ENCODE measurements at regions not wholly inside any gene's neighbourhood (a gene's known extent, or its start where the extent isn't known, plus 50 kb on each side); places are given as distances from the start of the nearest gene placed in this dataset.

GRCh38 chr2:4256351-4256750, 553.0 kb downstream of the DCDC2C start:
- H3K9me3 Mint-ChIP-seq, result peaks cover 12% of the 10 kb centered on the region
- no peaks in the 10 kb centered on the region for H3K36me3 Mint-ChIP-seq (ENCODE audit: insufficient read depth)
- H3K27me3 Mint-ChIP-seq, result no peaks in the 10 kb centered on the region
- no peak overlapping the region for H3K27ac Mint-ChIP-seq (ENCODE audit: low read depth)
- DNase-seq (ENCODE audit: low spot score in 2 of 2), result no peak
- no peak for ATAC-seq (replicated peaks; ENCODE audit: extremely low read depth, poor library complexity, severe bottlenecking)
- no peak overlapping the region for H3K4me3 Mint-ChIP-seq
- no peaks in the 10 kb centered on the region for H3K4me1 Mint-ChIP-seq

GRCh38 chr2:4258563-4258962, 555.2 kb downstream of the DCDC2C start:
- H3K36me3 Mint-ChIP-seq (ENCODE audit: insufficient read depth), result no peaks in the 10 kb centered on the region
- H3K9me3 Mint-ChIP-seq, result peaks cover 11% of the 10 kb centered on the region
- no peaks in the 10 kb centered on the region for H3K4me1 Mint-ChIP-seq
- H3K27me3 Mint-ChIP-seq, result no peaks in the 10 kb centered on the region
- DNase-seq (ENCODE audit: low spot score in 2 of 2) (no peak), ATAC-seq (replicated peaks; ENCODE audit: extremely low read depth, poor library complexity, severe bottlenecking) (no peak)
- H3K4me3 Mint-ChIP-seq, result no peak overlapping the region
- no peak overlapping the region for H3K27ac Mint-ChIP-seq (ENCODE audit: low read depth)

- no peak for DNase-seq (ENCODE audit: low spot score in 2 of 2)
- no peak overlapping the region for H3K27ac Mint-ChIP-seq (ENCODE audit: low read depth)
- ATAC-seq (replicated peaks; ENCODE audit: extremely low read depth, poor library complexity, severe bottlenecking), result no peak
- H3K36me3 Mint-ChIP-seq (ENCODE audit: insufficient read depth), result no peaks in the 10 kb centered on the region
- peaks cover 16% of the 10 kb centered on the region for H3K9me3 Mint-ChIP-seq
- no peaks in the 10 kb centered on the region for H3K4me1 Mint-ChIP-seq
- no peak overlapping the region for H3K4me3 Mint-ChIP-seq
- no peaks in the 10 kb centered on the region for H3K27me3 Mint-ChIP-seq
Measured at GRCh38 chr2:4265936-4266335, 562.6 kb downstream of the DCDC2C start.

GRCh38 chr2:4269885-4270284, 566.5 kb downstream of the DCDC2C start:
- DNase-seq (ENCODE audit: low spot score in 2 of 2) (no peak), ATAC-seq (replicated peaks; ENCODE audit: extremely low read depth, poor library complexity, severe bottlenecking) (no peak)
- H3K27ac Mint-ChIP-seq (ENCODE audit: low read depth), result no peak overlapping the region
- H3K4me3 Mint-ChIP-seq, result no peak overlapping the region
- no peaks in the 10 kb centered on the region for H3K4me1 Mint-ChIP-seq
- H3K9me3 Mint-ChIP-seq, result peaks cover 15% of the 10 kb centered on the region
- no peaks in the 10 kb centered on the region for H3K36me3 Mint-ChIP-seq (ENCODE audit: insufficient read depth)
- H3K27me3 Mint-ChIP-seq, result no peaks in the 10 kb centered on the region

GRCh38 chr2:4272261-4272858, 569.0 kb downstream of the DCDC2C start:
- Mint-ChIP-seq H3K27me3 (no peaks in the 10 kb centered on the region), H3K9me3 (peaks cover 16% of the 10 kb centered on the region), H3K4me3 (no peak overlapping the region), H3K27ac (ENCODE audit: low read depth) (no peak overlapping the region), H3K36me3 (ENCODE audit: insufficient read depth) (no peaks in the 10 kb centered on the region), H3K4me1 (no peaks in the 10 kb centered on the region)
- DNase-seq (ENCODE audit: low spot score in 2 of 2), result no peak
- ATAC-seq (replicated peaks; ENCODE audit: extremely low read depth, poor library complexity, severe bottlenecking), result no peak

- H3K27ac Mint-ChIP-seq (ENCODE audit: low read depth), result no peak overlapping the region
- no peaks in the 10 kb centered on the region for H3K36me3 Mint-ChIP-seq (ENCODE audit: insufficient read depth)
- DNase-seq (ENCODE audit: low spot score in 2 of 2) (no peak), ATAC-seq (replicated peaks; ENCODE audit: extremely low read depth, poor library complexity, severe bottlenecking) (no peak)
- H3K4me1 Mint-ChIP-seq, result no peaks in the 10 kb centered on the region
- H3K27me3 Mint-ChIP-seq, result no peaks in the 10 kb centered on the region
- no peak overlapping the region for H3K4me3 Mint-ChIP-seq
- H3K9me3 Mint-ChIP-seq, result peaks cover 17% of the 10 kb centered on the region
Measured at GRCh38 chr2:4278392-4278791, 575.0 kb downstream of the DCDC2C start.

GRCh38 chr2:4279431-4279830, 576.1 kb downstream of the DCDC2C start:
- Mint-ChIP-seq H3K9me3 (peaks cover 17% of the 10 kb centered on the region), H3K27ac (ENCODE audit: low read depth) (no peak overlapping the region), H3K36me3 (ENCODE audit: insufficient read depth) (no peaks in the 10 kb centered on the region), H3K4me1 (no peaks in the 10 kb centered on the region), H3K4me3 (no peak overlapping the region), H3K27me3 (no peaks in the 10 kb centered on the region)
- ATAC-seq (replicated peaks; ENCODE audit: extremely low read depth, poor library complexity, severe bottlenecking), result no peak
- no peak for DNase-seq (ENCODE audit: low spot score in 2 of 2)

- Mint-ChIP-seq H3K27me3 (no peaks in the 10 kb centered on the region), H3K4me3 (no peak overlapping the region), H3K36me3 (ENCODE audit: insufficient read depth) (no peaks in the 10 kb centered on the region), H3K27ac (ENCODE audit: low read depth) (no peak overlapping the region), H3K4me1 (no peaks in the 10 kb centered on the region), H3K9me3 (peaks cover 9% of the 10 kb centered on the region)
- no peak for ATAC-seq (replicated peaks; ENCODE audit: extremely low read depth, poor library complexity, severe bottlenecking)
- DNase-seq (ENCODE audit: low spot score in 2 of 2), result no peak
Measured at GRCh38 chr2:4291430-4291829, 588.1 kb downstream of the DCDC2C start.

GRCh38 chr2:4295680-4296079, 592.3 kb downstream of the DCDC2C start:
- Mint-ChIP-seq H3K4me1 (no peaks in the 10 kb centered on the region), H3K9me3 (peaks cover 12% of the 10 kb centered on the region), H3K27me3 (no peaks in the 10 kb centered on the region), H3K4me3 (no peak overlapping the region), H3K27ac (ENCODE audit: low read depth) (no peak overlapping the region), H3K36me3 (ENCODE audit: insufficient read depth) (no peaks in the 10 kb centered on the region)
- ATAC-seq (replicated peaks; ENCODE audit: extremely low read depth, poor library complexity, severe bottlenecking) (no peak), DNase-seq (ENCODE audit: low spot score in 2 of 2) (no peak)

- H3K9me3 Mint-ChIP-seq, result peaks cover 27% of the 10 kb centered on the region
- no peak overlapping the region for H3K27ac Mint-ChIP-seq (ENCODE audit: low read depth)
- H3K36me3 Mint-ChIP-seq (ENCODE audit: insufficient read depth), result no peaks in the 10 kb centered on the region
- no peak for DNase-seq (ENCODE audit: low spot score in 2 of 2)
- no peak overlapping the region for H3K4me3 Mint-ChIP-seq
- ATAC-seq (replicated peaks; ENCODE audit: extremely low read depth, poor library complexity, severe bottlenecking), result no peak
- no peaks in the 10 kb centered on the region for H3K4me1 Mint-ChIP-seq
- H3K27me3 Mint-ChIP-seq, result no peaks in the 10 kb centered on the region
Measured at GRCh38 chr2:4300616-4301015, 597.2 kb downstream of the DCDC2C start.

- no peak overlapping the region for H3K4me3 Mint-ChIP-seq
- H3K36me3 Mint-ChIP-seq (ENCODE audit: insufficient read depth), result no peaks in the 10 kb centered on the region
- H3K9me3 Mint-ChIP-seq, result peaks cover 7% of the 10 kb centered on the region
- no peak for ATAC-seq (replicated peaks; ENCODE audit: extremely low read depth, poor library complexity, severe bottlenecking)
- H3K4me1 Mint-ChIP-seq, result no peaks in the 10 kb centered on the region
- H3K27ac Mint-ChIP-seq (ENCODE audit: low read depth), result no peak overlapping the region
- H3K27me3 Mint-ChIP-seq, result no peaks in the 10 kb centered on the region
- DNase-seq (ENCODE audit: low spot score in 2 of 2), result no peak
Measured at GRCh38 chr2:4324531-4324930, 621.2 kb downstream of the DCDC2C start.

GRCh38 chr2:4336864-4337263, 633.5 kb downstream of the DCDC2C start:
- no peak for DNase-seq (ENCODE audit: low spot score in 2 of 2)
- ATAC-seq (replicated peaks; ENCODE audit: extremely low read depth, poor library complexity, severe bottlenecking), result no peak
- no peaks in the 10 kb centered on the region for H3K4me1 Mint-ChIP-seq
- peaks cover 17% of the 10 kb centered on the region for H3K9me3 Mint-ChIP-seq
- no peaks in the 10 kb centered on the region for H3K36me3 Mint-ChIP-seq (ENCODE audit: insufficient read depth)
- no peaks in the 10 kb centered on the region for H3K27me3 Mint-ChIP-seq
- H3K4me3 Mint-ChIP-seq, result no peak overlapping the region
- H3K27ac Mint-ChIP-seq (ENCODE audit: low read depth), result no peak overlapping the region

- Mint-ChIP-seq H3K4me1 (no peaks in the 10 kb centered on the region), H3K9me3 (peaks cover 27% of the 10 kb centered on the region), H3K27ac (ENCODE audit: low read depth) (no peak overlapping the region), H3K4me3 (no peak overlapping the region), H3K27me3 (no peaks in the 10 kb centered on the region), H3K36me3 (ENCODE audit: insufficient read depth) (no peaks in the 10 kb centered on the region)
- ATAC-seq (replicated peaks; ENCODE audit: extremely low read depth, poor library complexity, severe bottlenecking) (no peak), DNase-seq (ENCODE audit: low spot score in 2 of 2) (no peak)
Measured at GRCh38 chr2:4338345-4338744, 635.0 kb downstream of the DCDC2C start.

- H3K4me3 Mint-ChIP-seq, result no peak overlapping the region
- H3K9me3 Mint-ChIP-seq, result peaks cover 27% of the 10 kb centered on the region
- no peak for DNase-seq (ENCODE audit: low spot score in 2 of 2)
- no peak for ATAC-seq (replicated peaks; ENCODE audit: extremely low read depth, poor library complexity, severe bottlenecking)
- H3K27ac Mint-ChIP-seq (ENCODE audit: low read depth), result no peak overlapping the region
- H3K4me1 Mint-ChIP-seq, result no peaks in the 10 kb centered on the region
- H3K36me3 Mint-ChIP-seq (ENCODE audit: insufficient read depth), result no peaks in the 10 kb centered on the region
- H3K27me3 Mint-ChIP-seq, result no peaks in the 10 kb centered on the region
Measured at GRCh38 chr2:4340536-4340935, 637.2 kb downstream of the DCDC2C start.
